ENCODE measurements at regions not wholly inside any gene's neighbourhood (a gene's known extent, or its start where the extent isn't known, plus 50 kb on each side); places are given as distances from the start of the nearest gene placed in this dataset.

DNA sequence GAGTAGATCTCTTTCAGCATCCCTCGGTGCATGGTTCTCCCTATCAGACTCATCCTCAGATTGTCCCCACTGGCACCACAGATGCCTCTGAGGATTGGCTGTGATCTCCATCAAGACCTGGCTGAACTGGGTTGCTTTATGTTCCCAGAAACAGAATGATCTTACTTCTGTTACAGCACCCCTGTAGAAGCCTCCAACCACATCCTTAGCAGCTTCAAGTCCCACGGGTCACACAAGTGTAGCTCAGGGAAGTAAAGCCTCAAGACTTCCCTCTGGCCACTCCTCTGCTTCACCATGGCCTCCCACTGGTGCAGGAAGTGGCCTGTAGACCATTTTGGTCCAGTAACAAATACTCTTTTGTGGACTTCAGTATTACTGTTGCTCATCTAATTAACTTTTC, 566.4 kb upstream of the SUCLG2 start:
- Histone ChIP-seq H3K27ac (no peak overlapping the region), H3K9me3 (no peaks in the 10 kb centered on the region), H3K27me3 (no peaks in the 10 kb centered on the region), H3K9ac (ENCODE audit: low read depth in 2 of 2, low read length in 2 of 2) (no peak overlapping the region), H3K4me1 (no peaks in the 10 kb centered on the region), H3K4me3 (no peak overlapping the region), H3K36me3 (no peaks in the 10 kb centered on the region)
- DNase-seq = no peak
- TF ChIP-seq, protein P1, sequence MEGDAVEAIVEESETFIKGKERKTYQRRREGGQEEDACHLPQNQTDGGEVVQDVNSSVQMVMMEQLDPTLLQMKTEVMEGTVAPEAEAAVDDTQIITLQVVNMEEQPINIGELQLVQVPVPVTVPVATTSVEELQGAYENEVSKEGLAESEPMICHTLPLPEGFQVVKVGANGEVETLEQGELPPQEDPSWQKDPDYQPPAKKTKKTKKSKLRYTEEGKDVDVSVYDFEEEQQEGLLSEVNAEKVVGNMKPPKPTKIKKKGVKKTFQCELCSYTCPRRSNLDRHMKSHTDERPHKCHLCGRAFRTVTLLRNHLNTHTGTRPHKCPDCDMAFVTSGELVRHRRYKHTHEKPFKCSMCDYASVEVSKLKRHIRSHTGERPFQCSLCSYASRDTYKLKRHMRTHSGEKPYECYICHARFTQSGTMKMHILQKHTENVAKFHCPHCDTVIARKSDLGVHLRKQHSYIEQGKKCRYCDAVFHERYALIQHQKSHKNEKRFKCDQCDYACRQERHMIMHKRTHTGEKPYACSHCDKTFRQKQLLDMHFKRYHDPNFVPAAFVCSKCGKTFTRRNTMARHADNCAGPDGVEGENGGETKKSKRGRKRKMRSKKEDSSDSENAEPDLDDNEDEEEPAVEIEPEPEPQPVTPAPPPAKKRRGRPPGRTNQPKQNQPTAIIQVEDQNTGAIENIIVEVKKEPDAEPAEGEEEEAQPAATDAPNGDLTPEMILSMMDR (IDR thresholded peaks at IDR 0.05) = no peak
- intact Hi-C loops (cut with DNase I) = no loop called here

DNA sequence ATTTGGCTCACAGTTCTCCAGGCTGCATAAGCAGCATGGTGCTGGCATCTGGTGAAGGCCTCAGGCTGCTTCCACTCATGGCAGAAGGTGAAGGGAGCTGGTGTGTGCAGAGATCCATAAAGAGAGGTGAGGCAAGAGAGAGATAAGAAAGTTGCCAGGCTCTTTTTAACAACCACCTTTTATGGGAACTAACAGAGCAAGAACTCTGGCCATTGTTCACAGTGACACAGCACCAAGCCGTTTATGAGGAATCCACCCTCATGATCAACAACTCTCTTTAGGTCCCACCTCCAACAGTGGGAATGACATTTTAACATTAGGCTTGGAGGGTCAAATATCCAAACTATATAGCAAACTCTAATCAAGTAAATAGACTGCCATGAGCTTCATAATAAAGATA, 557.2 kb upstream of the SUCLG2 start:
- H3K9ac ChIP-seq (ENCODE audit: low read depth in 2 of 2, low read length in 2 of 2) = no peak overlapping the region
- H3K27me3 ChIP-seq = no peaks in the 10 kb centered on the region
- intact Hi-C loops (cut with DNase I) = no loop called here
- H3K4me3 ChIP-seq = no peak overlapping the region
- TF ChIP-seq, protein P1 (IDR thresholded peaks at IDR 0.05) = no peak
- no peak for DNase-seq
- H3K36me3 ChIP-seq = no peaks in the 10 kb centered on the region
- H3K4me1 ChIP-seq = no peaks in the 10 kb centered on the region
- H3K9me3 ChIP-seq = no peaks in the 10 kb centered on the region
- no peak overlapping the region for H3K27ac ChIP-seq

DNA sequence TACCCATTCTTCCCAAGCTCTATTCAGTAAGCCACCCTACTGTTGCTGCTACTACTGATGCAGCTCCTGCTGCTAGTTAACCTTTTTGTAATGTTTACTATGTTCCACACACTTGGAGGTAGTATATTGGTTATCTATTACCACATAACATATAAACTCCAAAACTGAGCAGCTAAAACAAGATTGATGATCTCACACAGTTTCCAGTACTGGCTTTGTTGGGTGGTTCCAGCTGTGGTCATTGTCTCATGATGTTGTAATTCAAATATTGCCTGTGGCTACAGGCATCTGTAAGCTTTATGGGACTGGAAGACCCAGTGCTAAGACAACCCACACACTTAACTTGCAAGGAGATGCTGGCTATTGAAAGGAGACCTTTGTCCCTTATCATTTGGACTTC, 556.2 kb upstream of the SUCLG2 start:
- Histone ChIP-seq H3K9me3 (no peaks in the 10 kb centered on the region), H3K9ac (ENCODE audit: low read depth in 2 of 2, low read length in 2 of 2) (no peak overlapping the region), H3K27ac (no peak overlapping the region), H3K4me1 (no peaks in the 10 kb centered on the region), H3K4me3 (no peak overlapping the region), H3K36me3 (no peaks in the 10 kb centered on the region), H3K27me3 (no peaks in the 10 kb centered on the region)
- TF ChIP-seq, protein P1 (IDR thresholded peaks at IDR 0.05) = no peak
- intact Hi-C loops (cut with DNase I) = no loop called here
- DNase-seq = no peak

DNA sequence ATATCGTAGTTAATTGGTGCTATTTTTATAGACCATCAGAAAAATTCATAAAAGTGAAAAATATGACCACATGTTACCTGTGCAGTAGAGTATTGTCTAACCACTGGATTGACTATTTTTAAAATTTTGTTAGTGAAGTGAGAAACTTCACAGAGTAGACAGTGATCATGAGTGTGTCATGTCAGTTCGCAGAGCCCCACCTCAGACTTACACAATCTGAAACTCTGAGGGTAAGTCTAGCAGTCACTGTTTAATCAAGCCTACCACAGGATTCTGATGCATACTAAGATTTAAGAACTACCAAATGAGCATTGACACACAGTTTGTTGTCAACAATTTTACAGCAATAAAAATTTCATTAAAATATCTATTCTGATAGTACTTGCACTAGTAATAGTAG, 552.9 kb upstream of the SUCLG2 start:
- no peak overlapping the region for H3K4me3 ChIP-seq
- no peaks in the 10 kb centered on the region for H3K36me3 ChIP-seq
- no peak for DNase-seq
- H3K27me3 ChIP-seq = no peaks in the 10 kb centered on the region
- intact Hi-C loops (cut with DNase I) = no loop called here
- TF ChIP-seq, protein P1 (IDR thresholded peaks at IDR 0.05) = no peak
- no peak overlapping the region for H3K9ac ChIP-seq (ENCODE audit: low read depth in 2 of 2, low read length in 2 of 2)
- no peaks in the 10 kb centered on the region for H3K4me1 ChIP-seq
- no peaks in the 10 kb centered on the region for H3K9me3 ChIP-seq
- no peak overlapping the region for H3K27ac ChIP-seq

DNA sequence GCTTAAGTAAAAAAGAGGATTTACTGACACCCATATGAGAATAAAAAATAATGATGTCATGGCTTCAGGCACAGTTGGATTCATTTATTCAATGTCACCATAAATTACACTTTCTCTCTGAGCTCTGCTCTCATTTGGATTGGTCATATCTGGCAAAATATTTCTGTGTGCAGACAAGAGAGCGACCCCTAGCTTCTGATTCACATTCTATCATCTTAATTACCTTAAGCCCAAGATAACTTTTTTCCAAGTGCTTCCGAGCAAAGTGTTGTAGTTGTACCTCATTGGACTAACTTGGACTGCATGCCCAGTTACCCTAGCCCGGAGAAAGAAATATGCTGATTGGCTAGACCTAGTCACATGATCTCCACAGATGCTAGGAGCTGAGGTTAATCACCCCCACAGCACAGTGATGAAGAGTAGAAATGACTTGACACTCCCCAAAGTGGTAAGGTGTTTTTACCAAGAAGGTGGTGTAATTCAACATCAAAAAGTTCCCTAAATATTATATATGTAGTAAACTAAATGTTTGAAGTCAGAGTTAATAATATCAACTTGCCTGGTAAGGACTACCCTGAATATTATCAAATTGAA, 552.2 kb upstream of the SUCLG2 start:
- no peak for DNase-seq
- Histone ChIP-seq H3K4me3 (no peak overlapping the region), H3K9ac (ENCODE audit: low read depth in 2 of 2, low read length in 2 of 2) (no peak overlapping the region), H3K36me3 (no peaks in the 10 kb centered on the region), H3K9me3 (no peaks in the 10 kb centered on the region), H3K27me3 (no peaks in the 10 kb centered on the region), H3K4me1 (no peaks in the 10 kb centered on the region), H3K27ac (no peak overlapping the region)
- intact Hi-C loops (cut with DNase I) = no loop called here
- TF ChIP-seq, protein P1 (IDR thresholded peaks at IDR 0.05) = no peak

Data from colonic mucosa (tissue), 4 donors.